ENCODE measurements at regions not wholly inside any gene's neighbourhood (a gene's known extent, or its start where the extent isn't known, plus 50 kb on each side); places are given as distances from the start of the nearest gene placed in this dataset.

DNA sequence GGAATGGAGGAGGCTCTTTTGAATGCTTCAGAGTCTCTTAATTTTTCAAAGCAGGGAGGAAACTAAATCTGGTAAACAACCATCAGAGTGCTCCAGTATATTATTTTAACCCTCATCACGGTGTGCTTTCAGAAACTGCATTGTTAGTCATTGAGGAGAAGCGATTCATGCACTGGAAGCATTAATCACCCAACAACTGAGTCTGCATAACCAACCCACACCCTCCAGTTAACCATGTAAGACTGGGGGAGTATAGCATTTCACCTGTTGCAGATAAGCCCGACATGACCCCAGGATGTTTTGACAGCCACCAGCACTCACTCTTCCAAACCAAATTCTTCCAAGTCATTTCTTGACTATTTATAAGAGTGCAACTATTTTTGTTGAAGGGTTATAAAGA is 257.6 kb downstream of the GATA3 start:
- no peak for TF ChIP-seq POLR2A (IDR thresholded peaks at IDR 0.05)
- TF ChIP-seq, protein P1, sequence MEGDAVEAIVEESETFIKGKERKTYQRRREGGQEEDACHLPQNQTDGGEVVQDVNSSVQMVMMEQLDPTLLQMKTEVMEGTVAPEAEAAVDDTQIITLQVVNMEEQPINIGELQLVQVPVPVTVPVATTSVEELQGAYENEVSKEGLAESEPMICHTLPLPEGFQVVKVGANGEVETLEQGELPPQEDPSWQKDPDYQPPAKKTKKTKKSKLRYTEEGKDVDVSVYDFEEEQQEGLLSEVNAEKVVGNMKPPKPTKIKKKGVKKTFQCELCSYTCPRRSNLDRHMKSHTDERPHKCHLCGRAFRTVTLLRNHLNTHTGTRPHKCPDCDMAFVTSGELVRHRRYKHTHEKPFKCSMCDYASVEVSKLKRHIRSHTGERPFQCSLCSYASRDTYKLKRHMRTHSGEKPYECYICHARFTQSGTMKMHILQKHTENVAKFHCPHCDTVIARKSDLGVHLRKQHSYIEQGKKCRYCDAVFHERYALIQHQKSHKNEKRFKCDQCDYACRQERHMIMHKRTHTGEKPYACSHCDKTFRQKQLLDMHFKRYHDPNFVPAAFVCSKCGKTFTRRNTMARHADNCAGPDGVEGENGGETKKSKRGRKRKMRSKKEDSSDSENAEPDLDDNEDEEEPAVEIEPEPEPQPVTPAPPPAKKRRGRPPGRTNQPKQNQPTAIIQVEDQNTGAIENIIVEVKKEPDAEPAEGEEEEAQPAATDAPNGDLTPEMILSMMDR (IDR thresholded peaks at IDR 0.05), result no peak
